ENCODE measurements at regions not wholly inside any gene's neighbourhood (a gene's known extent, or its start where the extent isn't known, plus 50 kb on each side); places are given as distances from the start of the nearest gene placed in this dataset.

GRCh38 chr18:56172527-56172926 lies 465.9 kb downstream of the TXNL1 start:
- no peak for DNase-seq
- peaks cover 12% of the 10 kb centered on the region for H3K9me3 ChIP-seq

GRCh38 chr18:56171848-56172247 lies 466.5 kb downstream of the TXNL1 start:
- TF ChIP-seq CTCF (IDR thresholded peaks at IDR 0.05) = no peak
- Histone ChIP-seq H3K4me1 (ENCODE audit: low read depth) (no peaks in the 10 kb centered on the region), H3K9me3 (peaks cover 8% of the 10 kb centered on the region), H3K36me3 (ENCODE audit: low read depth) (no peaks in the 10 kb centered on the region), H3K4me3 (no peak overlapping the region)
- DNase-seq (no peak), ATAC-seq (no peak)
- intact Hi-C loops (cut with DNase I, micrococcal nuclease) = no loop called here

More at GRCh38 chr18:56172527-56172926, 465.9 kb downstream of the TXNL1 start:
- Histone ChIP-seq H3K4me1 (ENCODE audit: low read depth) (no peaks in the 10 kb centered on the region), H3K4me3 (no peak overlapping the region), H3K36me3 (ENCODE audit: low read depth) (no peaks in the 10 kb centered on the region)
- no peak for ATAC-seq
- TF ChIP-seq CTCF (IDR thresholded peaks at IDR 0.05) = no peak
- intact Hi-C loops (cut with DNase I, micrococcal nuclease) = no loop called here

- intact Hi-C loops (cut with DNase I, micrococcal nuclease) = no loop called here
- no peak overlapping the region for H3K4me3 ChIP-seq
- no peaks in the 10 kb centered on the region for H3K36me3 ChIP-seq (ENCODE audit: low read depth)
- no peaks in the 10 kb centered on the region for H3K4me1 ChIP-seq (ENCODE audit: low read depth)
- no peak for TF ChIP-seq CTCF (IDR thresholded peaks at IDR 0.05)
- no peak for ATAC-seq
- H3K9me3 ChIP-seq = peaks cover 20% of the 10 kb centered on the region
- DNase-seq = no peak
These were observed 470.2 kb downstream of the TXNL1 start for GRCh38 chr18:56168049-56168781.

- DNase-seq (no peak), ATAC-seq (no peak)
- Histone ChIP-seq H3K9me3 (peaks cover 20% of the 10 kb centered on the region), H3K4me3 (no peak overlapping the region), H3K4me1 (ENCODE audit: low read depth) (no peaks in the 10 kb centered on the region), H3K36me3 (ENCODE audit: low read depth) (no peaks in the 10 kb centered on the region)
- no peak for TF ChIP-seq CTCF (IDR thresholded peaks at IDR 0.05)
- intact Hi-C loops (cut with DNase I, micrococcal nuclease) = no loop called here
These were observed 471.0 kb downstream of the TXNL1 start for GRCh38 chr18:56167366-56167765.

- TF ChIP-seq CTCF (IDR thresholded peaks at IDR 0.05) = no peak
- H3K9me3 ChIP-seq = peaks cover 20% of the 10 kb centered on the region
- H3K4me1 ChIP-seq (ENCODE audit: low read depth) = no peaks in the 10 kb centered on the region
- H3K36me3 ChIP-seq (ENCODE audit: low read depth) = no peaks in the 10 kb centered on the region
- intact Hi-C loops (cut with DNase I, micrococcal nuclease) = no loop called here
- DNase-seq (no peak), ATAC-seq (no peak)
- no peak overlapping the region for H3K4me3 ChIP-seq
These were observed 471.5 kb downstream of the TXNL1 start for GRCh38 chr18:56166914-56167313.

All from mucosa of descending colon (tissue), 3 donors.